H1 (cell line): ENCODE measurements at regions not wholly inside any gene's neighbourhood (a gene's known extent, or its start where the extent isn't known, plus 50 kb on each side); places are given as distances from the start of the nearest gene placed in this dataset.

Experiments
- CTCF ChIA-PET: fragments of 300-600 bp; sonication (Branson Sonifier 250); formaldehyde crosslinking; loops from one replicate; lab custom pipeline; 2021; ENCODE audit not compliant: partially characterized antibody; lab: Charles Lee
- POLR2A ChIA-PET: fragments of 300-600 bp; sonication (Branson Sonifier 250); formaldehyde crosslinking; loops from one replicate; lab custom pipeline; 2021; ENCODE audit warnings: inconsistent platforms; ENCODE audit not compliant: partially characterized antibody; lab: Charles Lee
- DNase-seq, 2 experiments: peaks; one replicate each; pipeline versions ENCODE4 v3.0.0 to v3.0.0-alpha.2; 2010 to 2022; ENCODE audit warnings: low spot score in 2 of 2, low read depth in 1 of 2, mixed read lengths in 1 of 2
- FAIRE-seq: peaks from 2 replicates; lab custom pipeline; 2011; peaks lifted over from hg19 to GRCh38; lab: Jason Lieb, UNC
- H2AFZ ChIP-seq: 2 replicates; pipeline ENCODE4 v1.8.1; 2012; ENCODE audit warnings: low read length, inconsistent platforms
- H2AK5ac ChIP-seq: 2 replicates; pipeline ENCODE4 v1.6.1; 2013; ENCODE audit warnings: low read depth, low read length
- H2BK120ac ChIP-seq: replicated peaks from 2 replicates; pipeline ENCODE3; 2013; ENCODE audit warnings: low read depth, low read length, inconsistent platforms
- H2BK12ac ChIP-seq: 2 replicates; pipeline ENCODE4 v1.6.1; 2013; ENCODE audit warnings: low read depth, low read length
- H2BK15ac ChIP-seq: 2 replicates; pipeline ENCODE4 v1.6.1; 2013; ENCODE audit warnings: low read length
- H2BK20ac ChIP-seq: 2 replicates; pipeline ENCODE4 v1.6.1; 2013; ENCODE audit warnings: low read length
- H2BK5ac ChIP-seq: 2 replicates; pipeline ENCODE4 v1.6.1; 2013; ENCODE audit warnings: low read depth, low read length
- H3K14ac ChIP-seq: 2 replicates; pipeline ENCODE4 v1.6.1; 2013; ENCODE audit warnings: inconsistent platforms; ENCODE audit not compliant: insufficient read length
- H3K18ac ChIP-seq: 2 replicates; pipeline ENCODE4 v1.6.1; 2013; ENCODE audit warnings: low read length; ENCODE audit errors: extremely low read depth
- H3K23ac ChIP-seq: 2 replicates; pipeline ENCODE4 v1.6.1; 2013; ENCODE audit warnings: inconsistent platforms; ENCODE audit not compliant: insufficient read length
- H3K23me2 ChIP-seq: 2 replicates; pipeline ENCODE4 v1.6.1; 2013; ENCODE audit warnings: low read depth, low read length
- H3K27ac ChIP-seq: 2 replicates; pipeline ENCODE4 v1.6.1; 2011; ENCODE audit warnings: low read depth, low read length, inconsistent platforms
- H3K27me3 ChIP-seq, 4 experiments: replicated peaks in 1 of 4; 1 replicate in 1 of 4; 2 replicates in 3 of 4; pipeline versions ENCODE4 v1.6.1 to v1.8.1; 2011 to 2013; ENCODE audit warnings: low read length in 3 of 4, mild to moderate bottlenecking in 3 of 4, inconsistent platforms in 2 of 4, mixed read lengths in 2 of 4, moderate library complexity in 1 of 4; ENCODE audit not compliant: control insufficient read depth in 3 of 4, insufficient read depth in 3 of 4; ENCODE audit errors: extremely low read depth in 1 of 4
- H3K36me3 ChIP-seq, 4 experiments: 2 replicates each; pipeline versions ENCODE4 v1.6.1 to v1.8.1; 2011 to 2013; ENCODE audit warnings: mild to moderate bottlenecking in 4 of 4, low read length in 3 of 4, moderate library complexity in 2 of 4, control low read depth in 1 of 4, inconsistent platforms in 1 of 4; ENCODE audit not compliant: insufficient read depth in 4 of 4, control insufficient read depth in 2 of 4
- H3K4ac ChIP-seq: replicated peaks from 2 replicates; pipeline ENCODE3; 2013; ENCODE audit warnings: low read length, low read depth, mixed read lengths, inconsistent platforms; ENCODE audit not compliant: insufficient read length
- H3K4me1 ChIP-seq, 4 experiments: replicated peaks in 1 of 4; 1 replicate in 1 of 4; 2 replicates in 3 of 4; pipeline versions ENCODE4 v1.6.1 to v1.8.1; 2011 to 2013; ENCODE audit warnings: low read length in 3 of 4, inconsistent platforms in 2 of 4, mixed read lengths in 1 of 4; ENCODE audit not compliant: insufficient read depth in 4 of 4, control insufficient read depth in 3 of 4
- H3K4me2 ChIP-seq, 2 experiments: 2 replicates each; pipeline versions ENCODE4 v1.6.1 to v1.8.1; 2011 to 2013; ENCODE audit warnings: low read depth in 2 of 2, low read length in 2 of 2, control low read depth in 1 of 2, inconsistent platforms in 1 of 2, mild to moderate bottlenecking in 1 of 2; ENCODE audit not compliant: insufficient read depth in 1 of 2
- H3K4me3 ChIP-seq, 4 experiments: fragments of 200-600, 300-600 bp in 1 of 4; sonication (generic), shearing (Covaris generic), sonication (Bioruptor Twin) in 1 of 4; 2 replicates each; pipeline versions ENCODE4 v1.5.1 to v1.8.1; 2011 to 2016; ENCODE audit warnings: low read length in 4 of 4, low read depth in 3 of 4, control low read depth in 2 of 4, inconsistent platforms in 2 of 4, mild to moderate bottlenecking in 2 of 4, mixed read lengths in 1 of 4, moderate library complexity in 1 of 4; ENCODE audit not compliant: insufficient read depth in 2 of 4; ENCODE audit errors: extremely low read depth in 1 of 4
- H3K56ac ChIP-seq: replicated peaks from 2 replicates; pipeline ENCODE3; 2013; ENCODE audit warnings: low read depth, mild to moderate bottlenecking, mixed read lengths, low read length, inconsistent platforms; ENCODE audit not compliant: insufficient read length
- H3K79me1 ChIP-seq: 2 replicates; pipeline ENCODE4 v1.6.1; 2013; ENCODE audit warnings: low read depth, low read length, control low read depth
- H3K79me2 ChIP-seq, 2 experiments: 2 replicates each; pipeline versions ENCODE4 v1.6.1 to v1.8.1; 2012 to 2013; ENCODE audit warnings: low read length in 2 of 2, mild to moderate bottlenecking in 2 of 2, inconsistent platforms in 1 of 2; ENCODE audit not compliant: insufficient read depth in 2 of 2, control insufficient read depth in 1 of 2
- H3K9ac ChIP-seq, 4 experiments: replicated peaks in 1 of 4; 1 replicate in 1 of 4; 2 replicates in 3 of 4; pipeline versions ENCODE4 v1.6.1 to v1.8.1; 2011 to 2013; ENCODE audit warnings: low read depth in 3 of 4, low read length in 3 of 4, control low read depth in 2 of 4, mild to moderate bottlenecking in 2 of 4, moderate library complexity in 2 of 4, inconsistent platforms in 1 of 4; ENCODE audit errors: extremely low read depth in 1 of 4
- H3K9me3 ChIP-seq, 2 experiments: 2 replicates each; pipeline versions ENCODE4 v1.6.1 to v1.8.1; 2012 to 2013; ENCODE audit warnings: mild to moderate bottlenecking in 2 of 2, moderate library complexity in 2 of 2, control low read depth in 1 of 2, inconsistent platforms in 1 of 2, low read depth in 1 of 2, low read length in 1 of 2, mixed read lengths in 1 of 2; ENCODE audit not compliant: insufficient read depth in 2 of 2
- H4K20me1 ChIP-seq, 2 experiments: replicated peaks in 1 of 2; 2 replicates each; pipeline versions ENCODE3 to v1.8.1; 2011 to 2013; ENCODE audit warnings: inconsistent platforms in 2 of 2, low read length in 2 of 2, mild to moderate bottlenecking in 1 of 2; ENCODE audit not compliant: insufficient read depth in 2 of 2, control insufficient read depth in 1 of 2
- H4K5ac ChIP-seq: 2 replicates; pipeline ENCODE4 v1.6.1; 2013; ENCODE audit warnings: low read length, low read depth, mixed read lengths, inconsistent platforms; ENCODE audit not compliant: insufficient read length
- H4K8ac ChIP-seq: 2 replicates; pipeline ENCODE4 v1.8.0; 2013; ENCODE audit warnings: mild to moderate bottlenecking, moderate library complexity, low read length, inconsistent platforms; ENCODE audit not compliant: insufficient read depth; ENCODE audit errors: extremely low read depth
- H4K91ac ChIP-seq: replicated peaks from 2 replicates; pipeline ENCODE3; 2013; ENCODE audit warnings: low read length, mixed read lengths, inconsistent platforms; ENCODE audit not compliant: insufficient read length
- CREB1 ChIP-seq: IDR thresholded peaks from 2 replicates; pipeline ENCODE4 v1.6.1; 2012; ENCODE audit warnings: inconsistent platforms
- CTCF ChIP-seq, 3 experiments: IDR thresholded peaks; 1 replicate in 2 of 3; 2 replicates in 1 of 3; pipeline versions ENCODE4 v1.5.1 to v1.6.1; 2011; ENCODE audit warnings: low read length in 3 of 3, mild to moderate bottlenecking in 3 of 3, inconsistent platforms in 2 of 3, low read depth in 1 of 3, moderate library complexity in 1 of 3; ENCODE audit not compliant: insufficient read depth in 1 of 3; ENCODE audit errors: control extremely low read depth in 1 of 3
- EGR1 ChIP-seq: IDR thresholded peaks from 2 replicates; pipeline ENCODE4 v1.6.1; 2011; ENCODE audit warnings: low read depth, low read length, borderline replicate concordance
- EP300 ChIP-seq, 2 experiments: IDR thresholded peaks; 1 replicate in 1 of 2; 2 replicates in 1 of 2; pipeline ENCODE4 v1.6.1; 2011 to 2012; ENCODE audit warnings: low read depth in 2 of 2, low read length in 2 of 2, mild to moderate bottlenecking in 2 of 2, borderline replicate concordance in 1 of 2, inconsistent platforms in 1 of 2, moderate library complexity in 1 of 2
- EZH2 ChIP-seq: fragments of 200-600 bp; sonication (generic); IDR thresholded peaks from 2 replicates; pipeline ENCODE4 v1.7.1; 2012; ENCODE audit warnings: low read depth, mild to moderate bottlenecking, moderate library complexity, low read length, inconsistent platforms; ENCODE audit not compliant: severe bottlenecking
- FOSL1 ChIP-seq: IDR thresholded peaks from 2 replicates; pipeline ENCODE4 v1.6.1; 2011; ENCODE audit warnings: mild to moderate bottlenecking, low read depth, low read length, moderate library complexity; ENCODE audit not compliant: insufficient read depth
- HDAC6 ChIP-seq: IDR thresholded peaks from one replicate; pipeline ENCODE4 v1.7.1; 2012; ENCODE audit warnings: low read depth, mild to moderate bottlenecking, inconsistent platforms, low read length, moderate library complexity
- KDM4A ChIP-seq: IDR thresholded peaks from one replicate; pipeline ENCODE4 v1.7.1; 2012; ENCODE audit warnings: low read depth, mild to moderate bottlenecking, moderate library complexity, low read length, inconsistent platforms; ENCODE audit not compliant: severe bottlenecking
- KDM5A ChIP-seq: fragments of 200-600 bp; IDR thresholded peaks from 2 replicates; pipeline ENCODE4 v1.7.1; 2012; ENCODE audit warnings: mild to moderate bottlenecking, low read length, inconsistent platforms, mixed read lengths
- SIX5 ChIP-seq: IDR thresholded peaks from 2 replicates; pipeline ENCODE4 v1.6.1; 2011; ENCODE audit warnings: mild to moderate bottlenecking, low read depth, low read length
- TEAD4 ChIP-seq: IDR thresholded peaks from 2 replicates; pipeline ENCODE4 v1.6.1; 2012; ENCODE audit warnings: low read depth, low read length, inconsistent platforms, mixed read lengths
- WGBS, 2 experiments: shearing (Covaris generic) in 1 of 2; methylation state at CpG; one replicate each; pipeline versions ENCODE4 v1.1.6 to v1.1.7; 2013 to 2015; ENCODE audit warnings: low lambda C conversion rate in 2 of 2, mixed read lengths in 2 of 2, inconsistent platforms in 1 of 2, low coverage in 1 of 2, missing lambda C conversion rate in 1 of 2; ENCODE audit not compliant: insufficient replicate concordance in 2 of 2, insufficient coverage in 1 of 2, insufficient read length in 1 of 2; ENCODE audit errors: extremely low coverage in 1 of 2, missing lambda C conversion rate in 1 of 2; 5-methylcytosine and 5-hydroxymethylcytosine counted together

- H3K4me2 ChIP-seq = no peak overlapping the region
- H3K27me3 ChIP-seq = no peaks in the 10 kb centered on the region
- H3K23me2 ChIP-seq = no peaks in the 10 kb centered on the region; the same call in 1 of the 2 replicates
- 92% methylated on average over 1 of the region's 1 CpG; no CpG with 5 or more reads in 1 of the 2 experiments for WGBS, 2 experiments
- H2AK5ac ChIP-seq = no peak overlapping the region
- no peak overlapping the region for H2BK120ac ChIP-seq
- no peaks in the 10 kb centered on the region for H3K36me3 ChIP-seq
- H4K8ac ChIP-seq = no peak overlapping the region
- no peak overlapping the region for H2BK20ac ChIP-seq
- no peaks in the 10 kb centered on the region for H4K20me1 ChIP-seq
- H4K91ac ChIP-seq = no peak overlapping the region
- DNase-seq (no peak), FAIRE-seq (no peak)
- H3K79me1 ChIP-seq = no peaks in the 10 kb centered on the region
- no peaks in the 10 kb centered on the region; a peak in 1 of 4 replicates for H3K9me3 ChIP-seq
- H3K4me1 ChIP-seq = no peaks in the 10 kb centered on the region
- H2BK12ac ChIP-seq = no peak overlapping the region
- H2BK5ac ChIP-seq = no peak overlapping the region
- no peaks in the 10 kb centered on the region for H3K79me2 ChIP-seq
- H3K27ac ChIP-seq = no peak overlapping the region
- no peak overlapping the region for H3K56ac ChIP-seq
- no peak overlapping the region for H3K23ac ChIP-seq
- H4K5ac ChIP-seq = no peak overlapping the region
- CTCF ChIA-PET = no interaction called here
- no peak overlapping the region for H3K4ac ChIP-seq
- no peak overlapping the region for H3K9ac ChIP-seq
- no peak overlapping the region for H3K18ac ChIP-seq
- no peak overlapping the region for H3K4me3 ChIP-seq
- no peak overlapping the region for H3K14ac ChIP-seq
- POLR2A ChIA-PET = no interaction called here
- no peak overlapping the region for H2BK15ac ChIP-seq
- no peak overlapping the region for H2AFZ ChIP-seq
- TF ChIP-seq CREB1 = no peak
- no peak for TF ChIP-seq KDM5A
- no peak for TF ChIP-seq HDAC6
- no peak for TF ChIP-seq EGR1
- TF ChIP-seq EP300 (IDR thresholded peaks at IDR 0.05; ENCODE audit: borderline replicate concordance in 1 of 2, low read depth in 2 of 2, low read length in 2 of 2) = no peak
- no peak for TF ChIP-seq KDM4A
- no peak for TF ChIP-seq CTCF (IDR thresholded peaks at IDR 0.05; ENCODE audit: control extremely low read depth in 1 of 3, insufficient read depth in 1 of 3, low read depth in 1 of 3, low read length in 3 of 3)
- no peak for TF ChIP-seq TEAD4
- TF ChIP-seq FOSL1 = no peak
- TF ChIP-seq EZH2 = no peak
- no peak for TF ChIP-seq SIX5
Measured at GRCh38 chr6:165025040-165025439, 284.4 kb downstream of the C6orf118 start.
